ENCODE measurements at regions not wholly inside any gene's neighbourhood (a gene's known extent, or its start where the extent isn't known, plus 50 kb on each side); places are given as distances from the start of the nearest gene placed in this dataset.

DNA sequence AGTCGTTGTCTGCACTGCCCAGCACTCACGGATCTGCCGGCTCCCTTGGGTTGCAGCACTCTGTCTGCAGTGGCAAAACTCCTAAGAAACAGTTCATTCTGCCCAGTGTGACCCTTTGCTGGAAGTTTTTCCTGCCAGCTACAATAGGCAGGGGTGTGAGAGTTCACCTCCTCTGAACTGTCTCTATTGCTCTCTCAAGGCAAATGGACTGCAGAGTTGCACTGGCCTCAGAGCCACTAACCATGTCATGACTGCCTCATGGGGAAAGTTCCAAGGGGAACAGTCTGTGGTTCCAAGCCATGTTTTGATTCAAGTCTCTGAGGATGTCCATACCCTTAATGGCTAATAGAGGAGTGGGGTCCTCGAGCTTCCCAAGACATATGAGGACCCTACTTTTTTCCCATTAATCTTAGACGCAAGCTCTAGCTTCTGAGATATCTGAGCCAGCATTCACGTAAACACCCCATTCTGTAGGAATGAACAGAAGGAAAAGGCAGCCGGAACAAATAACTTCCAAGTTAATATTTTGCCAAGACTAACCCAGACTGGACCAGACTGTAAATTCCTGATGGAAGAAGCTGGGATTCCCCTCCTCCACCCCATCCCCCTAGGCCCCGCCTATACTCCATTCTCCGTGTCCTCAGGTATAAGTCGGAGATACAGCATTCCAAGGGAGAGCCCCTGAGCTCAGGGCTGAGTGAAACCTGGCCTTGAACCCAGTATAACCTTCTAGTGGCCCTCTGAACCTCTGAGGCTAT, 93.8 kb upstream of the AKT3 start:
- peak overlapping the region; percentile 33 for H3K4me3 ChIP-seq (ENCODE audit: low read depth, low read length)
- H3K9me3 ChIP-seq (ENCODE audit: control insufficient read depth, insufficient read depth, low read length), result no peaks in the 10 kb centered on the region
- no peaks in the 10 kb centered on the region for H3K36me3 ChIP-seq (ENCODE audit: control insufficient read depth, insufficient read depth, low read length)

DNA sequence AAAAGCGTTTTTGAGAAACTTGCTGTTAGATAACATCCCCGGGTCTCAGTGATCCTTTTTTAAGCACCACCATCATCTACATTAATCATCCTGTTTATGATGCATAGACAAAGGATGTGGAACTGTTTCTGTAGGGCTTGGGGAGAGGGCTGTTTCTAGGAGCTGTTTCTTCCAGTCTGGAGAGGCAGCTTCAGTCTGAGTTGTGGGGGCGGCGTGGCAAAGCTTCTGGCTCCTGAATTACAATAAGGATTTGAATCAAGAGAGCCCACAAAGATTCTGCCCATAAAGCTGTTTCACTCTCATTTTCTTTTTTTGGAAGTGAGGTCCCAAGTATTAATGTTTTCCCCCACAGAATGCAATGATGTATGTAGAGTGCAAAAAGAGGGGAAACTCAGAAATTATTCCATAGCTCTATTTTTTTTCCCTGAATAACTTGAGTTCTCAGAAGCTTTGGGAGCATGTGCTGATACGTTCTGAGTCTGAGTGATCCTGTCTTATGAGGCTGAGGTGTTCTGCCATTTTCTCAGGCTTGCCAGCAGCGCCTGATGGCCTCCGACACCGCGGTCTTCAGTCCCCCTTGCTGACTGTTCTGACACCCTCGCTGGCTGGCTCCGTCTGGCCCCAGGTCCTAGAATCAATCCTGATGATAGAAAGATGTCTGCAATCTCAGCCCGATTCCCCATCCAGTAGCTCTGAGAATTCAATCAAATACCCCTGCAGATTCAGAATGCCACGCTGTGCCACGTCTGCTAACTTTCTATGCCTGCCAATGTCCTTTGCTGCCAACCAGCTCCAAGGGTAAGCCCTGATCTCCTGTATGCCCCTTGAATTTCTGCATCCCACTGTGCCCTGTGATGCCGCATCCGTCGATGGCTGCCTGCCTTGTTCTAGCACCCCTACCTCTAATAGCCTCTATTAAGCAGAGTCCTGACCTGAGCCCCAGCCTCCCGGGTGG, 92.4 kb upstream of the AKT3 start:
- Histone ChIP-seq H3K36me3 (ENCODE audit: control insufficient read depth, insufficient read depth, low read length) (no peaks in the 10 kb centered on the region), H3K4me3 (ENCODE audit: low read depth, low read length) (no peak overlapping the region), H3K4me1 (ENCODE audit: control insufficient read depth, insufficient read depth, low read length) (peaks cover 5% of the 10 kb centered on the region), H3K9ac (ENCODE audit: low read depth, low read length) (no peak overlapping the region), H3K9me3 (ENCODE audit: control insufficient read depth, insufficient read depth, low read length) (no peaks in the 10 kb centered on the region), H3K27me3 (ENCODE audit: control insufficient read depth, insufficient read depth, low read length) (peaks cover 35% of the 10 kb centered on the region)

More for the DNA sequence above, 93.8 kb upstream of the AKT3 start:
- Histone ChIP-seq H3K9ac (ENCODE audit: low read depth, low read length) (no peak overlapping the region), H3K4me1 (ENCODE audit: control insufficient read depth, insufficient read depth, low read length) (peaks cover 5% of the 10 kb centered on the region), H3K27me3 (ENCODE audit: control insufficient read depth, insufficient read depth, low read length) (peaks cover 40% of the 10 kb centered on the region)

DNA sequence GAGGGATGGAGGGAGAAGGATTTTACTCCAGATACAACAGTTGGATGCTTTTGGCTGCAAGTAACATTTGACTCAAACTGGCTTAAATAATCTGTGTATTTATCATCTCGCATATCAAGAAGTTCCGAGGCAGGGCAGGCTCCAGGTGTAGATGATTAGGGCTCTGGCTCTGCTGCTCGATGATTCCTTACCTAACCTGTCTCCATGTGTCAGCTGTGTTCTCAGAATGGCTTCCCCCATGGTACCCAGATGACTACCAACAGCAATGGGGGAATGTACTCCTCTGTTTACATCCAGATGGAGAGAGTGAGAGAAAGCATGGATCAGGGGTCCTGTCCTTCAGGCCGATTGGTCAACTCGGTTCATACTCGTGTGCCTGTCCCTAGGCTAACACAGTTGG, 90.4 kb upstream of the AKT3 start:
- Histone ChIP-seq H3K36me3 (ENCODE audit: control insufficient read depth, insufficient read depth, low read length) (no peaks in the 10 kb centered on the region), H3K9ac (ENCODE audit: low read depth, low read length) (no peak overlapping the region), H3K9me3 (ENCODE audit: control insufficient read depth, insufficient read depth, low read length) (no peaks in the 10 kb centered on the region), H3K4me1 (ENCODE audit: control insufficient read depth, insufficient read depth, low read length) (peaks cover 2% of the 10 kb centered on the region), H3K27me3 (ENCODE audit: control insufficient read depth, insufficient read depth, low read length) (peaks cover 20% of the 10 kb centered on the region), H3K4me3 (ENCODE audit: low read depth, low read length) (no peak overlapping the region)

DNA sequence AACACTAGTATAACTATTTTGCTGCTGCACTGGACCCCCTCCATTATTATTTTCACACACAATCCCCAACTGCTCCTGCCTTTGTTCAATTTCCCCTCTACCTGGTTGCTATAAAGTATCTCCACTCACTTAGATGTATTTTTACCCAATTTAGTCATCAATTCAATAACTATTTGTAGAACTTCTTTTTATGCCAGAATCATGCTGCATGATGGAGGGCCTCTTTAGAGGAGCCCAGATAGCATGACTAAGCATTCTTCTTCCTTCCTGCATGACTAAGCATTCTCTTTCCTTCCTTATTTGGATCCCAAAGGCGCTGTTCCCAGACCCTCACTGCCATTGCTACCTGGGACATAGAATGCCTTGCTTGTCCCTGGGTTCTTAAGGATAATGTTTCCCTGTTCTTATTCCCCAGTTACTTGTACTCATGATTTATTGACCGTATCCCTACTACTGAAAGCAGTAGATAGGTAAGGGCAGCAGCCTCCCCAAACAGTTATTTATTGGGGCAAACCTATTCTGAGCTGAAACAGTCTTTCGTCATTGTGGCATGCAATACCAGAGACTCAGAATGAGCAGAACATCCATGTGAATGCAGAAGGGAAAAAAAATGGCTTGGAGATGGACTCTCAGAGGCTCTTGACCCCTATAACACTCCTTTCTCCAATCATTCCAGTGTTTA, 89.3 kb upstream of the AKT3 start:
- no peak overlapping the region for H3K9ac ChIP-seq (ENCODE audit: low read depth, low read length)
- H3K36me3 ChIP-seq (ENCODE audit: control insufficient read depth, insufficient read depth, low read length), result no peaks in the 10 kb centered on the region

DNA sequence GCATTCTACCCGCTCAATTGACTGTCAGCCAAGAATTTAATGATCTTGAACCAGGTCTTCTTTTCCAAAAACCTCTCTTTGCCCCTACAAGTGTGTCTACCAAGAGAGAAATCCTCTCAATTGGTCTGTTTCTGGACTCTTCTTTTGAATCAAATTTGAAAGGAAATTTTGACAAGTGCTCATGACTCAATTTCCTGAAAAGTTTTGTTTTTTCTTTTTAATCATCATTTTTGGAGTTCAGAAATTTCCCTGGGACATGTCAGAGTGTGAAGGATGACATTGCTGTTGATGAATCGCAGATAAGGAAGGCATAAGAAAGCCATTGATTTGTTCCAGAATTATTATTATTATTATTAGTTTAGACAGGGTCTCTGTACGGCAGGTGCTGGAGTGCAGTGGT, 88.2 kb upstream of the AKT3 start:
- Histone ChIP-seq H3K4me3 (ENCODE audit: low read depth, low read length) (no peak overlapping the region), H3K4me1 (ENCODE audit: control insufficient read depth, insufficient read depth, low read length) (no peaks in the 10 kb centered on the region), H3K9ac (ENCODE audit: low read depth, low read length) (no peak overlapping the region), H3K36me3 (ENCODE audit: control insufficient read depth, insufficient read depth, low read length) (no peaks in the 10 kb centered on the region), H3K9me3 (ENCODE audit: control insufficient read depth, insufficient read depth, low read length) (no peaks in the 10 kb centered on the region), H3K27me3 (ENCODE audit: control insufficient read depth, insufficient read depth, low read length) (peaks cover 7% of the 10 kb centered on the region)

More for the DNA sequence above, 89.3 kb upstream of the AKT3 start:
- H3K4me1 ChIP-seq (ENCODE audit: control insufficient read depth, insufficient read depth, low read length), result no peaks in the 10 kb centered on the region
- peaks cover 14% of the 10 kb centered on the region for H3K27me3 ChIP-seq (ENCODE audit: control insufficient read depth, insufficient read depth, low read length)
- H3K9me3 ChIP-seq (ENCODE audit: control insufficient read depth, insufficient read depth, low read length), result no peaks in the 10 kb centered on the region
- H3K4me3 ChIP-seq (ENCODE audit: low read depth, low read length), result no peak overlapping the region

DNA sequence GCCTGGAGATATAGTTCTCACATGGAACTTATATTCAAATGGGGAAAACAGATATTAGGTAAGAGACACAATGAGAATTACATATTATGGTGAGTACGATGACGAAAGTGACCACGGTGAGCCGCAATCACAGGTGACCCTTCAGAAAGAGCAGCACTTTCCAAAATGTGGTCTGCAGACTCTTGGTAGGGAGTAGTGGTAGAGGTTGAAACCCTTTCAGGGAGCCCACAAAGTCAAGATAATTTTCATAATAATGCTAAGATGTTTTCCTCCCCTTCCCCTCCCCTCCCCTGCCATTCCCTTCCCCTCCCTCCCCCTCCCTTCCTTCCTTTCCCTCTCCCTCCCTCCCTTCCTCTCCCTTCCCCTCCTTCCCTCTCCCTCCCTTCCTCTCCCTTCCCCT, 83.5 kb upstream of the AKT3 start:
- Histone ChIP-seq H3K36me3 (ENCODE audit: control insufficient read depth, insufficient read depth, low read length) (no peaks in the 10 kb centered on the region), H3K9me3 (ENCODE audit: control insufficient read depth, insufficient read depth, low read length) (no peaks in the 10 kb centered on the region), H3K4me3 (ENCODE audit: low read depth, low read length) (no peak overlapping the region), H3K4me1 (ENCODE audit: control insufficient read depth, insufficient read depth, low read length) (peaks cover 4% of the 10 kb centered on the region), H3K27me3 (ENCODE audit: control insufficient read depth, insufficient read depth, low read length) (no peaks in the 10 kb centered on the region), H3K9ac (ENCODE audit: low read depth, low read length) (no peak overlapping the region)

DNA sequence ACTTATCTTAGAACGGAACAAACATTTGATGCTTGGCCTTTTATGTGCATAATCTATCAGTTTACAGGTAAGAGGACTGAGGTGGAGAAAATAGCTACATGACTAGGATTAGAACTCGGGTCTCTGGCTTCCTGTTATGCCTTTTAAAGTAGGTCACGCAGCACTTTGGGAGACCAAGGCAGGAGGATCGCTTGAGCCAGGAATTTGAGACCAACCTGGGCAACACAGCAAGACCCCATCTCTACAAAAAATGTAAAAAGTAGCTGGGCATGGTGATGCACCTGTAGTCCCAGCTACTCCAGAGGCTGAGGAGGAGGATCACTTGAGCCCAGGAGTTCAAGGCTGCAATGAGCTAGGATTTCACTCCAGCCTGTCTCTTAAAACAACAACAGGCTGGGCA, 81.9 kb upstream of the AKT3 start:
- H3K27me3 ChIP-seq (ENCODE audit: control insufficient read depth, insufficient read depth, low read length), result no peaks in the 10 kb centered on the region
- no peaks in the 10 kb centered on the region for H3K9me3 ChIP-seq (ENCODE audit: control insufficient read depth, insufficient read depth, low read length)
- peaks cover 4% of the 10 kb centered on the region for H3K4me1 ChIP-seq (ENCODE audit: control insufficient read depth, insufficient read depth, low read length)
- no peak overlapping the region for H3K4me3 ChIP-seq (ENCODE audit: low read depth, low read length)
- H3K36me3 ChIP-seq (ENCODE audit: control insufficient read depth, insufficient read depth, low read length), result no peaks in the 10 kb centered on the region
- H3K9ac ChIP-seq (ENCODE audit: low read depth, low read length), result no peak overlapping the region

DNA sequence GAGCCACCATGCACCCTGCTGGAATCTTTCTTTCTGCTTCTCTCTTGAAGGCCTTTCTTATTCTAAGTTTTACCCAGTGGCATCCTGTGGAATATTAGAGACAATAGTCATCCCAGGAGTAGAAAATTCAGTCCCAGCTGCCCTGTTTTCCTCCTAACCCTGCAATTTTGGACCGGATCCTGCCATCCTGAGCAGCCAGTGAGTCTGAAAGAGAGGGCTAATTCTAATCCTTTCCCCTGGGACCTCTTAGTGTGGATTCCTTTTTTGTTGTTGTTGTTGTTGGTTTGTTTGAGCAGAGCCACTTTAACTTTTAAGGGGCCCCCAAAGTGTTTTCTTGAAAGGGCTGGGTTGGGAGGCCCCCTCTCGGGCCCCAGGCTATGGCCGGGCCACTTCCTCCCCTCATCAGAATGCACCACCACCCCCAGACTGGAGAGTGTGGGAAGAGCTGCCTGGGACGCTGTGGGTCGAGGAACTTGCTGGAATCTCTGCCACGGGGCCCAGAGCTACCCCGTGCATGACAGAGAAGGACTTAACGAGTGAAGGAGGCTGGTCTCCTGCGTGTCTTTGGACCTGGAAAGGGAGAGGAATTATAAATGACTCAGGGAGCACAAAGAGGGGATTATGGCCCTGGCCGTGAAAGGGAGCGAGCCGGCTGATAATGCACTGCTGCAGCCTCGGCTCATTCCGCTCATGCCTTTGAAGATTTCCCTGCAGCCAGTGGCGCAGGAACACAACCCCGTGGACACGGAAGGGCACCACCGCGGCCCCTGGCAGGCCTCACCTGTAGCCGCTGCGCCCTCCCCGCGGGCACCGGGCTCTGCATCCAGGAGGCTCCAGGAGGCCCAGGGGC, 81.0 kb upstream of the AKT3 start:
- H3K4me1 ChIP-seq (ENCODE audit: control insufficient read depth, insufficient read depth, low read length), result peaks cover 4% of the 10 kb centered on the region
- H3K9ac ChIP-seq (ENCODE audit: low read depth, low read length), result peak overlapping the region; percentile 24
- no peaks in the 10 kb centered on the region for H3K36me3 ChIP-seq (ENCODE audit: control insufficient read depth, insufficient read depth, low read length)
- H3K27me3 ChIP-seq (ENCODE audit: control insufficient read depth, insufficient read depth, low read length), result no peaks in the 10 kb centered on the region
- H3K4me3 ChIP-seq (ENCODE audit: low read depth, low read length), result peak overlapping the region; percentile 22
- H3K9me3 ChIP-seq (ENCODE audit: control insufficient read depth, insufficient read depth, low read length), result no peaks in the 10 kb centered on the region

DNA sequence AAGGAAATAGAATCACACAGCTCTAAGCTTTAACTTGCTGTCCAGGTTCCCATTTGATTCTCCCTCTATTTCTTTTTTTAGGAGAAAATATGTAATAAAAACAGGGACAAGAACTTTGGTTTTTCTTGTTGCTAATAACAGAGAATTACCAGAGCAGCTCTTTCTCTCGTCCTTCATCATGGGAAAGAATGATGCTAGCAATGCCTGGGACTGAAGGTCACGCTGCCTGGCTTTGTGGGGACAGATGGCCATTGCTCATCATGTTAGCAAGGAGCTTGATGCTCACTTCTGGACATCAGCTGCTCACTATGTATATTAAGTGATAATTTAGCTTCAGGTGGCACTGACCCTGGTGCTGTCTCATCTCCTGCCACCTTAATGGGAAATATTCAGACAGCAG, 77.3 kb upstream of the AKT3 start:
- Histone ChIP-seq H3K9me3 (ENCODE audit: control insufficient read depth, insufficient read depth, low read length) (no peaks in the 10 kb centered on the region), H3K27me3 (ENCODE audit: control insufficient read depth, insufficient read depth, low read length) (no peaks in the 10 kb centered on the region), H3K4me1 (ENCODE audit: control insufficient read depth, insufficient read depth, low read length) (peaks cover 12% of the 10 kb centered on the region), H3K9ac (ENCODE audit: low read depth, low read length) (no peak overlapping the region), H3K4me3 (ENCODE audit: low read depth, low read length) (no peak overlapping the region), H3K36me3 (ENCODE audit: control insufficient read depth, insufficient read depth, low read length) (no peaks in the 10 kb centered on the region)

DNA sequence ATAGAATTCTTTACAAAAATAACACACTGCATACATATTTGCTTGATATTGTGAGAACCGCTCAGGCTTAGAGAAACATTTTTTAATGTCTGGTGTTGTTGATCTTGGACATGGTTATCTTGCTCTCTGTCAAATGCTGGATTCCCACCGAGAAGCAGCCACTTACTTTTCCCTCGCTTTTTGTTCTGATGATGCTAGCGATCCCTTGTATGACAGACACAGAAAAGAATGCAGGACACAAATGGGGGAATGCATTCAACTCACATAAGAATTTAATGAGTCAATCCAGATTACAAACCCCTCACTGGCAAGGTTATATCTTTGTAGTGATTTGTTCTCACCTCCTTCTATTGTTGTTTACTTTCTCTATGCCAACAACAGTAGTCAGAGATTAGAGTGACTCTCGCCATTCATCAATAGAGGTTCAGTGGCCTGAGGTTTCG, 76.8 kb upstream of the AKT3 start:
- Histone ChIP-seq H3K27me3 (ENCODE audit: control insufficient read depth, insufficient read depth, low read length) (no peaks in the 10 kb centered on the region), H3K4me3 (ENCODE audit: low read depth, low read length) (no peak overlapping the region), H3K9me3 (ENCODE audit: control insufficient read depth, insufficient read depth, low read length) (no peaks in the 10 kb centered on the region), H3K9ac (ENCODE audit: low read depth, low read length) (no peak overlapping the region), H3K4me1 (ENCODE audit: control insufficient read depth, insufficient read depth, low read length) (peaks cover 12% of the 10 kb centered on the region), H3K36me3 (ENCODE audit: control insufficient read depth, insufficient read depth, low read length) (no peaks in the 10 kb centered on the region)

DNA sequence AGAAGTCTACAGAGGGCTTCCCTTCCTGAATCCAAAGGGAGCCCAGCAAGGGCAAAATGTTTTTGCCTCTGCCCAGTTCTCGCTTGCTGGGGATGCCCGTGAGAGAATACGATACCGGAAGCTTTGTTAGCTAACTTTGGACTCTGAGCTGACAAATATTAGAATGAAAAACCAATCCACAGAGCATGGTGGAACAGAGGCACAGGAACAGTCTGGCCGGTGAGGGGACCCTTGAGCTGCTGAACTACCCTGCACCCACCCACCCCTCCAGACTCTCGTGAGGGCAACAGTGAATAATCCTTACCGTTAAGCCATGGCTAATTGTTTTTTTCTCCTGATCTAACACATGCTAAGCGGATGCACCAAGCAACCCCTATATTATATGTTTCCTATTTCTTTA, 76.3 kb upstream of the AKT3 start:
- peaks cover 12% of the 10 kb centered on the region for H3K4me1 ChIP-seq (ENCODE audit: control insufficient read depth, insufficient read depth, low read length)
- H3K4me3 ChIP-seq (ENCODE audit: low read depth, low read length), result no peak overlapping the region
- no peak overlapping the region for H3K9ac ChIP-seq (ENCODE audit: low read depth, low read length)
- no peaks in the 10 kb centered on the region for H3K27me3 ChIP-seq (ENCODE audit: control insufficient read depth, insufficient read depth, low read length)
- H3K36me3 ChIP-seq (ENCODE audit: control insufficient read depth, insufficient read depth, low read length), result no peaks in the 10 kb centered on the region
- no peaks in the 10 kb centered on the region for H3K9me3 ChIP-seq (ENCODE audit: control insufficient read depth, insufficient read depth, low read length)

All from iPS-15b (cell line).